ENCODE measurements at regions not wholly inside any gene's neighbourhood (a gene's known extent, or its start where the extent isn't known, plus 50 kb on each side); places are given as distances from the start of the nearest gene placed in this dataset.

- dilution Hi-C loops (cut with MboI; ENCODE audit: extremely low pct_ligation_motif_present, low sequenced_read_pairs), result no loop called here
- POLR2A ChIA-PET, result no interaction called here
Measured at GRCh38 chr22:22144858-22145257, 99.7 kb upstream of the VPREB1 start.

More at GRCh38 chr22:22144858-22145257, 99.7 kb upstream of the VPREB1 start:
- H3K4me1 ChIP-seq (ENCODE audit: control insufficient read depth, extremely low read depth, insufficient read depth, low read length), result no peaks in the 10 kb centered on the region
- no peak overlapping the region for H3K4me2 ChIP-seq (ENCODE audit: insufficient read depth, low read length)
- no peak overlapping the region for H3K9ac ChIP-seq (replicated peaks; ENCODE audit: extremely low read depth, insufficient read depth, low read length)
- DNase-seq (ENCODE audit: low read depth, low spot score), result no peak
- peaks cover 34 to 71% of the 10 kb centered on the region in 2 experiments for H3K27me3 ChIP-seq (ENCODE audit: control insufficient read depth in 2 of 2, insufficient read depth in 2 of 2, low read length in 2 of 2)
- BruUV-seq (replicated peaks), result no TSS peak
- CTCF ChIA-PET, result interaction anchor here (0.7 to 3.5 kb wide), 5 partner anchors 8 to 160 kb away, joined by 3 to 10 read pairs (median 3); no protein-coding TSS in a partner anchor
- H3K79me2 ChIP-seq (ENCODE audit: control insufficient read depth, insufficient read depth, low read length), result no peaks in the 10 kb centered on the region
- no peaks in the 10 kb centered on the region for H3K9me1 ChIP-seq (replicated peaks; ENCODE audit: control insufficient read depth, extremely low read depth, insufficient read depth, low read length)
- no peaks in the 10 kb centered on the region for H3K36me3 ChIP-seq (ENCODE audit: control insufficient read depth in 2 of 2, extremely low read depth in 1 of 2, insufficient read depth in 2 of 2, low read length in 2 of 2)
- intact Hi-C loops (cut with micrococcal nuclease), result no loop called here
- H2AFZ ChIP-seq (ENCODE audit: low read depth, low read length), result no peak overlapping the region
- FAIRE-seq, result no peak
- no peaks in the 10 kb centered on the region for H3K9me3 ChIP-seq (replicated peaks; ENCODE audit: control insufficient read depth, insufficient read depth, low read length)
- no peaks in the 10 kb centered on the region for H4K20me1 ChIP-seq (replicated peaks; ENCODE audit: control insufficient read depth, extremely low read depth, insufficient read depth, low read length)
- H3K27ac ChIP-seq (ENCODE audit: insufficient read depth, low read depth, low read length), result no peak overlapping the region
- H3K4me3 ChIP-seq (replicated peaks in 1 of 3; ENCODE audit: insufficient read depth in 1 of 3, low read depth in 1 of 3, low read length in 3 of 3), result no peak overlapping the region
- no peak for TF ChIP-seq POLR2AphosphoS5 (IDR thresholded peaks at IDR 0.05; ENCODE audit: insufficient read depth, low read depth, low read length)
- no peak for TF ChIP-seq FOS (IDR thresholded peaks at IDR 0.05; ENCODE audit: borderline replicate concordance, insufficient read depth, low read length)
- TF ChIP-seq MAX (IDR thresholded peaks at IDR 0.05; ENCODE audit: insufficient read depth, insufficient read length), result no peak
- no peak for TF ChIP-seq MYC (IDR thresholded peaks at IDR 0.05; ENCODE audit: low read depth, low read length)
- no peak for TF ChIP-seq EZH2 (IDR thresholded peaks at IDR 0.05; ENCODE audit: borderline replicate concordance, low read depth, low read length, severe bottlenecking)
- TF ChIP-seq CTCF (IDR thresholded peaks at IDR 0.05; ENCODE audit: extremely low read depth in 1 of 2, insufficient read depth in 1 of 2, low read depth in 1 of 2, low read length in 2 of 2), result no peak
- no peak for TF ChIP-seq POLR2A (IDR thresholded peaks at IDR 0.05; ENCODE audit: low read depth, low read length)
- no peak for TF ChIP-seq GATA2 (IDR thresholded peaks at IDR 0.05; ENCODE audit: insufficient read depth, insufficient read length, low read depth, low read length)
- TF ChIP-seq JUN (IDR thresholded peaks at IDR 0.05; ENCODE audit: borderline replicate concordance, insufficient read depth, insufficient read length, low read depth), result no peak

All from endothelial cell of umbilical vein (primary cell).